GM12878 (cell line): ENCODE measurements at regions not wholly inside any gene's neighbourhood (a gene's known extent, or its start where the extent isn't known, plus 50 kb on each side); places are given as distances from the start of the nearest gene placed in this dataset.

Experiments used
- ATAC-seq: fragments of 200-7000 bp; cut with Tn5 transposase; 3 replicates; pipeline ENCODE4 v1.9.1; 2020; ENCODE audit warnings: mild to moderate bottlenecking, moderate library complexity
- BruUV-seq: library from RNA; stranded (reverse); fragments of 400-500 nt; replicated peaks from 2 replicates; lab custom pipeline; 2021; lab: Mats Ljungman, UMichigan
- CTCF ChIA-PET: fragments of 300-600 bp; sonication (Branson Sonifier 250); formaldehyde crosslinking; extraction: SDS; loops from one replicate; lab custom pipeline; 2021; ENCODE audit warnings: inconsistent platforms; lab: Yijun Ruan, JAX
- POLR2A ChIA-PET: fragments of 350-600 bp; formaldehyde crosslinking; extraction: SDS; loops from one replicate; lab custom pipeline; 2021; ENCODE audit warnings: inconsistent platforms; lab: Charles Lee
- RAD21 ChIA-PET: fragments of 300-600 bp; sonication (Branson Sonifier 250); formaldehyde crosslinking; loops from one replicate; lab custom pipeline; 2023; ENCODE audit warnings: antibody characterized with exemption; ENCODE audit not compliant: unreplicated experiment; lab: Charles Lee
- SMC1A ChIA-PET: fragments of 300-600 bp; sonication (Branson Sonifier 250); formaldehyde crosslinking; loops from one replicate; lab custom pipeline; 2023; ENCODE audit not compliant: unreplicated experiment, uncharacterized antibody; lab: Charles Lee
- DNase-seq: peaks from one replicate; pipeline ENCODE4 v3.0.0-alpha.2; 2011; ENCODE audit warnings: low read depth, low spot score
- FAIRE-seq: peaks from 3 replicates; lab custom pipeline; 2011; peaks lifted over from hg19 to GRCh38; lab: Jason Lieb, UNC
- H2AFZ ChIP-seq: 2 replicates; pipeline ENCODE4 v1.6.0; 2011; ENCODE audit warnings: low read depth, low read length, control low read depth; ENCODE audit not compliant: control insufficient read depth
- H3K27ac ChIP-seq: 2 replicates; pipeline ENCODE4 v1.5.1; 2011; ENCODE audit warnings: control low read depth; ENCODE audit not compliant: control insufficient read depth, insufficient read depth
- H3K27me3 ChIP-seq, 2 experiments: replicated peaks in 1 of 2; 2 replicates each; pipeline versions ENCODE4 v1.6.0 to v1.6.1; 2011; ENCODE audit warnings: low read length in 1 of 2; ENCODE audit not compliant: control insufficient read depth in 2 of 2, insufficient read depth in 2 of 2
- H3K36me3 ChIP-seq, 2 experiments: 2 replicates each; pipeline ENCODE4 v1.5.1; 2011; ENCODE audit warnings: low read length in 1 of 2; ENCODE audit not compliant: control insufficient read depth in 2 of 2, insufficient read depth in 2 of 2
- H3K4me1 ChIP-seq: 2 replicates; pipeline ENCODE4 v1.6.1; 2011; ENCODE audit warnings: mild to moderate bottlenecking, low read length, moderate library complexity, mixed read lengths; ENCODE audit not compliant: control insufficient read depth, insufficient read depth
- H3K4me2 ChIP-seq: 2 replicates; pipeline ENCODE4 v1.6.0; 2011; ENCODE audit warnings: control low read depth; ENCODE audit not compliant: control insufficient read depth, insufficient read depth
- H3K4me3 ChIP-seq: fragments of 200-600 bp; sonication (generic); 2 replicates; pipeline ENCODE4 v1.5.1; 2016
- H3K79me2 ChIP-seq: 2 replicates; pipeline ENCODE4 v1.6.0; 2011; ENCODE audit warnings: low read length; ENCODE audit not compliant: control insufficient read depth, insufficient read depth
- H3K9ac ChIP-seq: 2 replicates; pipeline ENCODE4 v1.8.0; 2011; ENCODE audit warnings: low read length, control low read depth, mixed read lengths; ENCODE audit not compliant: control insufficient read depth, insufficient read depth
- H3K9me3 ChIP-seq: replicated peaks from 3 replicates; pipeline ENCODE4 v1.5.1; 2011; ENCODE audit warnings: mild to moderate bottlenecking, low read length; ENCODE audit not compliant: control insufficient read depth, insufficient read depth
- H4K20me1 ChIP-seq: 2 replicates; pipeline ENCODE4 v1.6.0; 2011; ENCODE audit not compliant: control insufficient read depth, insufficient read depth
- BRCA1 ChIP-seq: IDR thresholded peaks from 2 replicates; pipeline ENCODE4 v1.6.1; 2011; ENCODE audit warnings: low read depth, low read length, improper control_type of control experiment
- HCFC1 ChIP-seq: fragments of 150-350 bp; IDR thresholded peaks from 2 replicates; pipeline ENCODE4 v1.6.1; 2014; ENCODE audit warnings: low read length
- NFXL1 ChIP-seq: fragments of 450-650 bp; IDR thresholded peaks from 2 replicates; pipeline ENCODE4 v1.6.1; 2017; ENCODE audit warnings: antibody characterized with exemption, mild to moderate bottlenecking, borderline replicate concordance
- NR2C1 ChIP-seq: fragments of 450-650 bp; IDR thresholded peaks from 2 replicates; pipeline ENCODE4 v1.6.1; 2017; ENCODE audit warnings: antibody characterized with exemption, mild to moderate bottlenecking, moderate library complexity
- POLR2AphosphoS5 ChIP-seq: IDR thresholded peaks from 2 replicates; pipeline ENCODE4 v1.6.1; 2011; ENCODE audit warnings: mild to moderate bottlenecking, low read length, inconsistent platforms
- SIX5 ChIP-seq: IDR thresholded peaks from 2 replicates; pipeline ENCODE4 v1.6.1; 2011; ENCODE audit warnings: mild to moderate bottlenecking, low read depth, low read length, moderate library complexity; ENCODE audit not compliant: severe bottlenecking
- SMARCA5 ChIP-seq: fragments of 450-650 bp; IDR thresholded peaks from 2 replicates; pipeline ENCODE4 v1.6.1; 2017; ENCODE audit warnings: mild to moderate bottlenecking
- STAT1 ChIP-seq: fragments of 450-650 bp; conservative IDR thresholded peaks from 2 replicates; pipeline ENCODE4 v1.6.1; 2014; ENCODE audit warnings: antibody characterized with exemption, mild to moderate bottlenecking
- SUZ12 ChIP-seq: fragments of 200-600 bp; sonication (generic); IDR thresholded peaks from one replicate; pipeline ENCODE4 v1.6.1; 2018; ENCODE audit warnings: antibody characterized with exemption, mild to moderate bottlenecking; ENCODE audit not compliant: unreplicated experiment
- ZNF274 ChIP-seq: IDR thresholded peaks from one replicate; pipeline ENCODE4 v1.8.0; 2011; ENCODE audit not compliant: insufficient read length, insufficient read depth
- ZSCAN29 ChIP-seq: fragments of 450-650 bp; IDR thresholded peaks from 2 replicates; pipeline ENCODE4 v1.6.1; 2017; ENCODE audit warnings: mild to moderate bottlenecking, moderate library complexity
- WGBS: methylation state at CpG from one replicate; pipeline ENCODE4 v1.1.6; 2016; ENCODE audit warnings: low lambda C conversion rate; ENCODE audit not compliant: insufficient replicate concordance, insufficient coverage; ENCODE audit errors: missing lambda C conversion rate; 5-methylcytosine and 5-hydroxymethylcytosine counted together
- in situ Hi-C: fragments of 300-500 bp; cut with MboI; formaldehyde crosslinking; loops from 9 replicates; pipeline ENCODE4 v1.14.3; 2018; ENCODE audit warnings: mixed read lengths
- intact Hi-C: fragments of 100-400 bp; cut with micrococcal nuclease; formaldehyde crosslinking; loops from one replicate; pipeline ENCODE4 v1.14.2; 2022; ENCODE audit not compliant: unreplicated experiment
- TF ChIP-seq, protein P1 (sequence below): IDR thresholded peaks from 2 replicates; pipeline ENCODE4 v1.6.1; 2012; ENCODE audit warnings: low read depth, low read length, improper control_type of control experiment

DNA sequence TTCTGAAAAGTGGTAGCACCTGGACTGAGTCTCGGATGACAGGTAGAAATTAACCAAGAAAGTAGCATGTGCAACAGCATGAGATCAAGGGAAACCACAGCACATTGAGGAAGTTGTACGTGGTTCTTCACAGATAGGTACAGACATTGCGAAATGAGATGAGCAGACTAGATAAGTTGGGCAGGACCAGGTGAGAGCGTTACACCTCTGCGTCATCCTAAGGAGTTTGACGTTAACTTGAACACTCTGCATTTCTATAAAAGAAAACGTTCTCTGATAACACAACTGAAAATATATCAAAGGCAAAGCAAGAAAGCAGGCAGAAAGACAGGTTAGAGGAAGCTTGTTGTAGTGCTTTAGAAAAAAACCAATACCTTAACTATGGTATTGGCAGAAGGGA, 98.5 kb upstream of the RASSF8 start:
- ATAC-seq, result no peak
- CTCF ChIA-PET, result interaction anchor here (1.4 kb wide), 1 partner anchor 9 kb away, joined by 5 read pairs; no protein-coding TSS in a partner anchor
- no peaks in the 10 kb centered on the region for H4K20me1 ChIP-seq
- intact Hi-C loops (no loop called here), in situ Hi-C loops (no loop called here)
- H3K36me3 ChIP-seq, result no peaks in the 10 kb centered on the region
- H3K9me3 ChIP-seq, result no peaks in the 10 kb centered on the region
- no peak overlapping the region for H3K4me3 ChIP-seq
- no peak overlapping the region for H3K4me2 ChIP-seq
- 15% methylated on average over 7 of the region's 7 CpGs for WGBS
- 0 out of 4 replicates have a peak, but pooled peaks cover 0 to 1% of the 10 kb centered on the region in 2 experiments for H3K27me3 ChIP-seq
- H3K9ac ChIP-seq, result no peak overlapping the region
- SMC1A ChIA-PET, result no interaction called here
- H3K27ac ChIP-seq, result no peak overlapping the region
- no peaks in the 10 kb centered on the region for H3K79me2 ChIP-seq
- TF ChIP-seq, protein P1, sequence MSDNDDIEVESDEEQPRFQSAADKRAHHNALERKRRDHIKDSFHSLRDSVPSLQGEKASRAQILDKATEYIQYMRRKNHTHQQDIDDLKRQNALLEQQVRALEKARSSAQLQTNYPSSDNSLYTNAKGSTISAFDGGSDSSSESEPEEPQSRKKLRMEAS, result no peak
- TF ChIP-seq BRCA1, result no peak
- no peak for TF ChIP-seq NR2C1
- no peak for TF ChIP-seq SUZ12
- no peak for TF ChIP-seq POLR2AphosphoS5
- no peak for TF ChIP-seq SIX5
- no peak for TF ChIP-seq ZSCAN29
- no peak for TF ChIP-seq HCFC1
- no peak for TF ChIP-seq SMARCA5
- no peak for TF ChIP-seq STAT1
- TF ChIP-seq NFXL1, result no peak
- no peak for TF ChIP-seq ZNF274
- RAD21 ChIA-PET, result no interaction called here
- BruUV-seq, result no TSS peak
- no peaks in the 10 kb centered on the region for H3K4me1 ChIP-seq
- DNase-seq, result no peak
- FAIRE-seq, result no peak
- H2AFZ ChIP-seq, result no peak overlapping the region
- POLR2A ChIA-PET, result no interaction called here
